NOMO-1 treated with DMSO at 0.1 percent for 48 hours (cell line): ENCODE measurements at regions not wholly inside any gene's neighbourhood (a gene's known extent, or its start where the extent isn't known, plus 50 kb on each side); places are given as distances from the start of the nearest gene placed in this dataset.

ENCODE experiments used
- DNase-seq: peaks from one replicate; lab custom pipeline; 2025; ENCODE audit not compliant: unreplicated experiment; lab: John Stamatoyannopoulos, UW

- DNase-seq = no peak
Measured at GRCh38 chr5:3002230-3002629, 250.8 kb upstream of the IRX2 start.

GRCh38 chr5:3000631-3001030 lies 249.2 kb upstream of the IRX2 start:
- DNase-seq = no peak

GRCh38 chr5:2999926-3000325 lies 248.4 kb upstream of the IRX2 start:
- no peak for DNase-seq

DNA sequence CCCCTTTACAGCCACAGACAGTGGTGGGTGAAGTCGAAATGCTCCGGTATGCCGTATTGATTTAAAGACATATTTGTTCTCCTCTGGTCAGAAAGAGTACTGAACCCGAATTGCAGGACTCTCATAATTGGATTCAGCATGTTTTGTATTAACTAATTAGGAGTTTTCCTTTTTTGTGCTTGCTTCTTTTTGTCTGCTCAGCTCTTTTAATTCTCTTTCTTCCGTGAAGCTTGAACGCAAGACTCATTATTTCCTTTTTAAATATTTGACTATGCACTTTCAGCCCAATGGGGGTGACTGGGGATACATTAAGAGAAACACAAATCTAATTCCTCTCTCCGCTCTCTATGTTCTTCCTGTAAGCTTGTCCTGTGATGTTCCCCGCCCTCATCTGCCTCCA lies 246.6 kb upstream of the IRX2 start:
- no peak for DNase-seq

- DNase-seq = no peak
Measured at GRCh38 chr5:2997179-2997578, 245.7 kb upstream of the IRX2 start.

DNA sequence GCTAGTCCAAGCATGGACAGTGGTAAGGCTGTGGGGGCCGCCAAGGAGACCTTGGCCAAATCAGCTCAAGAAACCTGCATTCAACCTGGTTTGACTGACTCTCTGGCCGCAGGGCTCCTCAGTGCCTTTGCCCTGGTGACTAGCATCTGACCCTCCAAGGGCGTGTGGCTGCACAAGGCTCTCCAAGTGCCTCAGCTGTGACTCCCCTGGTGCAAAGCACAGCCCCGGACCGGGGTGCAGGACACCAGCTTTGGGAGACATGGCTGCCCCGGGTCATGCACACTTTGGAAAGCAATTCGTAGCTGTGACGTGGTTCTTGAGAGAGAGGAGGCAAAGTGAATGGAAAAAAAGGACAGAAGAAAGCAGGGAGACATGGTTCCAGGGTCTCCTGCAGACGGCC lies 245.2 kb upstream of the IRX2 start:
- no peak for DNase-seq

DNA sequence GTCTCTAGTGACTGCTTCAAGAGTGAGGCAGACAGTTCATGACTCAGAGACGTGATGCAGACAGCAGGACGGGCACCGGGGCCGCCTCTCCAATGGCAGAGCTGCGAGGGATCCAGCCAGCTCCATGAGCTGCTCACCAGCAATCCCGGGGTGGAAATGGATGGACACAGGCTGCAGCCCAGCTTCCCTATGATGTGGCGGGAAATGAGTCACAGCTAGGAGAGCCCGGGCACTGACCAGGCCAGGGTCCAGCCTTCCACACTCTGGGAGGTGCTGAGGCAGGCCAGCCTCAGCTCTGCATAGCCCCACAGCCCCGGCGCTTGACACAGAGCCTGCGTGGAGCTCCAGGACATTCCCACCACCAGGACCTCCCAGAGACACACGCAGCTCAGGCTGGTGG lies 244.8 kb upstream of the IRX2 start:
- no peak for DNase-seq

- DNase-seq = no peak
Measured at GRCh38 chr5:2995667-2996066, 244.2 kb upstream of the IRX2 start.

DNA sequence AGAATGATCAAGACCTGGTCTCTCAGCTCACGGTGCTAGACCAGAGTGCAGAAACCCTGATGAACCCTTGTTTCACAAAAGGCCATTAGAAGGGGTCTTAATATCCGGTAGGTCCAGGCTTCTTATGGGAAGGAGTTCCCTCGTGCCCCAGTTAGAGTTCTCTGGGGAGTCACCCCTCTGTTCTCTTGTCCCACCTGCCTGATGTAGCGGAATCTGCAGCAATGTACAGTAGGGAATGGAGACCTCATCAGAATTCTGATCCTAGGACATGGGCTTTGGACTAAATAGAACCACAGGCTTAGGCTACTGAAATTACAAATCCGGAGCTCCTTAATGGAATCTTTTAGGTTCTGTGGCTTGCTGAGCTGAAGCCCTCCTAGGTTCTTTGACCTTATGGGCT lies 243.6 kb upstream of the IRX2 start:
- no peak for DNase-seq

GRCh38 chr5:2993771-2994170 lies 242.3 kb upstream of the IRX2 start:
- DNase-seq = no peak

- DNase-seq = no peak
Measured at GRCh38 chr5:2993301-2993700, 241.8 kb upstream of the IRX2 start.

GRCh38 chr5:2992806-2993205 lies 241.3 kb upstream of the IRX2 start:
- no peak for DNase-seq

GRCh38 chr5:2991884-2992283 lies 240.4 kb upstream of the IRX2 start:
- DNase-seq = no peak

DNA sequence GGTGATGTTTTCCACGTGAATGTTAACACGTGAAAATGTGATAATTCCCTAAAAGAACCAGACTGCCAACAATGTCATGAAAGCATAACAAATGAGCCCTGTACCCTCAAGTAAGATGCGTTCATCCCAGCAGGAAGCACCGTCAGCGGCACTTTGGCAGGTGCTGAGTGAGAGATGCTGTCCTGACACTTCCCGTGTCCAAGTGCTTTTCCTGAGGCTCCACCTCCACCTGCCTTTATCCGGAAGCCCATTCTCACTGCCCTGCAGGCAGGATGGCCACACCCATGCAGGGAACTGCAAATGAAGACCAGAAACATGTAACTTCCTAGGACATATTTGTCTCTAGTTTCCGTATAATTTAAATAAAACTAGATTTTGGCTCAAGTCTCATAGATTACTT lies 238.0 kb upstream of the IRX2 start:
- DNase-seq = no peak

DNA sequence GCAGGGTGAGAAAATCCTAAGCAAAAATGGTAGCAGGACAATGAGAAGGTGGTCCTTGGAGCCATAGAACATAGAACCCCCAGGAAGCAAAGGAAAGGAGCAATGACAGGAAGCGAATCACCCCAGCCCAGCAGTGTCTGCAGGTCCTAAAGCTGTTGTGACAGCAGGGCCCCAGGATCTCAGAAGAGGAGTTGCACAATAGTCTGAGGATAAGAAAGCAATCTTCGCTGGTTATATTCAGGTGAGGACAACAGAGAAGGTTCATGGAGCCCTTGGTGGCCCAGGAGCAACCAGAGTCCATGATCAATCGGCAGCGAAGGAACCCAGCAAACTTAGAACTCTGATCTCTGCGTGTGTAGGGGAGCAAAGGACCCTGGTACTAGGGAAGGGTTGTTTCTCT lies 234.8 kb upstream of the IRX2 start:
- no peak for DNase-seq

DNA sequence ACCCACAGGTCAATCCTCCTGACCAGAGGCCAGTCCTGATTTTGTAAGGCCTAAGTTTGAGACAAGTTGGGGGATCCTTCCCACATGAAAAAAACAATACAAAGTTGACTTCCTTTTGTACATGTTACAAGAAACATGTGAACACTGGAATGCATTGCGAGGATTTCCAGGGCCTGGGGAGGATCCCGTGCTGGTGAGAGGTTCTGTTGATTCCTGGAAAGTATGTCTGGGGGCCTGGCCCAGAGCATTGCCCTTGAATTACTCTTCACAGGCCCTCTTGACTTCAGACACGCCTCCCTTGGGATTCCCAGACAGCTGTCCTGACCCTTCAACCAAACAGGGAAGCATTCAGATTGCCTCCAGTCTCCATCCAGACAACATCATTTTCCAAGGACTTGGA lies 234.2 kb upstream of the IRX2 start:
- DNase-seq = no peak

- no peak for DNase-seq
Measured at GRCh38 chr5:2983583-2984300, 232.3 kb upstream of the IRX2 start.

- no peak for DNase-seq
Measured at GRCh38 chr5:2981652-2982051, 230.2 kb upstream of the IRX2 start.

GRCh38 chr5:2981035-2981434 lies 229.6 kb upstream of the IRX2 start:
- no peak for DNase-seq

DNA sequence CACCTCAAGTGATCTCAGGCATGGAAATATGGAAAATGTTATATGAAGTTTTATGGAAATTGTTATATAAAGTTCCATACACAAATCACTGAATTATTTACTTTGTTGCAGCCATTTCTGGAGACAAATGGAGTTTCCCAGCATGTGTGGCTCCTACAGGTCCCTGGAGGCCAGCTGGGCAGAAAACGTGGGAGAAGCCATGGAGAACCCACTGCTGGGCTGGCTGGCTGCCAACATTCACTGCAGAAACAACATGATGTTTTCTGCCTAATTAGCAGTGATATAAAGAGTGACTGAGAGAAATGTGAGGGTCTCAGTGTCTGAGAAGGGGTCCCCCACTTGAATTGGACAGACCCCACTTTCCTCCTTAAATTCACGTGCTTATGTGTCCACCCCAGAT lies 208.8 kb upstream of the IRX2 start:
- DNase-seq = no peak

GRCh38 chr5:2958976-2959375 lies 207.5 kb upstream of the IRX2 start:
- no peak for DNase-seq

DNA sequence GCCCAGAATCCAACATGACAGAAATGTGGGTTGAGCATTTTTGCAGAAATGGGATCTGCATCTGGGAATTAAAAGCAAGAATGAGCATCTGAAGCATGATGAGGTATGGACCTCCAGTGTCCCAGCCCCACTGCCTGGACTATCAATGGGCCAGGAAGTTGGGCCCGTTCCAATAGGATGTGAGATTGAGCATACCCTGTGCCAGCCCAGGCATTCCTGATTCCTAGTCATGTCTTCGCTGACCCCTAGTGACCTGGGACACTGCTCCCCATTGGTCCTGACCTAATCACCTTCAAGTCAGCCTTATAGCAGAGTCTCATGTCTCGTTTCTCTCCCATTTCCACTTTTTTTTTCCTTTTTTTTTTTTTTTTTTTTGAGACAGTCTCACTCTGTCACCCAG lies 197.4 kb upstream of the IRX2 start:
- DNase-seq = no peak

DNA sequence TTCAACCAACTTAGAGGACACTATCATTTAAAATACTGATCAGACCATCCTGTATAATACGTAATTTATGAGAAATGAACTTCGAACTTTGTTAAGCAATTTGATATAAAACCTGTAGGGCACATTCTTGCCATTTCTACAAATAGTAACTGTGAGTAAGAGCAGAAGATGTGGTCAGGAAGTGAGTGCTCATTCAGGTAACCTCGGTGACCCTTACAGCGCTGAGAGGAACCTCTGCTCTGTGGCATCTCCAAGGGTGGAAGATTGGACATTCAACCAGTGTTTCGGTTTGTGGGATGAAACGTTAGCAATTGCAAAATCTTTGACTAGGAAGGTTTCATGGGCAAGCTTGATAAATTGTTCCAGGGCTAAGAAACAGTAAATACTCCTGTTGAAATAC lies 194.8 kb upstream of the IRX2 start:
- DNase-seq = no peak

DNA sequence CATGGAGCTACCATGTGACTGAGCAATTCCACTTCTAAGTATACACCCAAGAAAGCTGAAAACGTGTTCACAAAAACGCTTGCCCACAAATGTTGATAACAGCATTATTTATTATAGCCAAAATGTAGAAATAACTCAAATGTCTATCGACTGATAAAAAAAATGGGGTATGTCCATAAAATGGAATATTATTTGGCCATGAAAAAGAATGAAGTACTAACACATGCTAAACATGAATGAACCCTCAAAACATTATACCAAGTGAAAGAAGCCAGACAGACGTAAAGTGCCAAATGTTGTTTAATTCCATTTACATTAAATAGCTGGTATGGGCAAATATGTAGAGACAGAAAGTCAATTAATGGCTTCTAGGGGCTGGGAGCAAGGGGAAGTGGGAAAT lies 184.9 kb upstream of the IRX2 start:
- DNase-seq = no peak
